AG04450 (cell line): ENCODE measurements at regions not wholly inside any gene's neighbourhood (a gene's known extent, or its start where the extent isn't known, plus 50 kb on each side); places are given as distances from the start of the nearest gene placed in this dataset.

Source experiments
- CTCF ChIA-PET: fragments of 300-600, 350-600 bp; formaldehyde crosslinking; extraction: SDS; loops from one replicate; lab custom pipeline; 2022; ENCODE audit warnings: antibody characterized with exemption, inconsistent platforms; lab: Charles Lee
- POLR2A ChIA-PET: fragments of 350-600 bp; formaldehyde crosslinking; extraction: SDS; loops from one replicate; lab custom pipeline; 2021; ENCODE audit warnings: antibody characterized with exemption, inconsistent platforms; lab: Yijun Ruan, JAX
- DNase-seq: peaks from one replicate; pipeline ENCODE4 v3.0.0-alpha.2; 2011; ENCODE audit warnings: low read depth, low spot score
- H3K27ac ChIP-seq: one replicate; pipeline ENCODE4 v1.5.1; 2012; ENCODE audit warnings: low read depth, low read length, control low read depth
- H3K27me3 ChIP-seq: one replicate; pipeline ENCODE4 v1.6.0; 2012; ENCODE audit warnings: low read length; ENCODE audit not compliant: control insufficient read depth, insufficient read depth
- H3K4me3 ChIP-seq: 2 replicates; pipeline ENCODE4 v1.5.1; 2011; ENCODE audit warnings: mild to moderate bottlenecking, low read depth, low read length, control low read depth
- H3K9me3 ChIP-seq: 2 replicates; pipeline ENCODE4 v1.5.1; 2012; ENCODE audit warnings: low read length; ENCODE audit not compliant: control insufficient read depth, insufficient read depth
- TF ChIP-seq, protein P1 (sequence below): IDR thresholded peaks from 2 replicates; pipeline ENCODE4 v1.5.1; 2011; ENCODE audit warnings: low read depth, low read length, control low read depth, inconsistent platforms

DNA sequence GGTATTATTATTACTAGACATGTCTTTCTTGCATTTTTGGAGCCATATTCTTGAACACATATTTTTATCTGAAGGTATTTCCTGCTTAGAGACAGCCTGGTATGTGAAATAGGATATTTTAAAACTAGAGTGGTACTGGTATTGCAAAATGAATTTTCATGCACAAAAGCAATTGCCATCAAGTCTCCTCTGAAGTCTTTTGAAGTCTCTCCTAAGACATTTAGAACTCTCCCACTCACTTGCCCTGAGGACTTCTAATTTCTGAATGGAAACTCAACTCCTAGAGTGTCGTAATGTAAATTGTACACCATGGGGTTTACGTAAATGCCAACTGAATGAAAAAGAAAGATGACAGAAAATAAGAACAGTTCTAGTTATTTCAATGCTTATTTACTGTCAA is 967.0 kb downstream of the DCDC2C start:
- Histone ChIP-seq H3K27me3 (no peaks in the 10 kb centered on the region), H3K4me3 (no peak overlapping the region), H3K9me3 (peaks cover 20% of the 10 kb centered on the region), H3K27ac (no peak overlapping the region)
- TF ChIP-seq, protein P1, sequence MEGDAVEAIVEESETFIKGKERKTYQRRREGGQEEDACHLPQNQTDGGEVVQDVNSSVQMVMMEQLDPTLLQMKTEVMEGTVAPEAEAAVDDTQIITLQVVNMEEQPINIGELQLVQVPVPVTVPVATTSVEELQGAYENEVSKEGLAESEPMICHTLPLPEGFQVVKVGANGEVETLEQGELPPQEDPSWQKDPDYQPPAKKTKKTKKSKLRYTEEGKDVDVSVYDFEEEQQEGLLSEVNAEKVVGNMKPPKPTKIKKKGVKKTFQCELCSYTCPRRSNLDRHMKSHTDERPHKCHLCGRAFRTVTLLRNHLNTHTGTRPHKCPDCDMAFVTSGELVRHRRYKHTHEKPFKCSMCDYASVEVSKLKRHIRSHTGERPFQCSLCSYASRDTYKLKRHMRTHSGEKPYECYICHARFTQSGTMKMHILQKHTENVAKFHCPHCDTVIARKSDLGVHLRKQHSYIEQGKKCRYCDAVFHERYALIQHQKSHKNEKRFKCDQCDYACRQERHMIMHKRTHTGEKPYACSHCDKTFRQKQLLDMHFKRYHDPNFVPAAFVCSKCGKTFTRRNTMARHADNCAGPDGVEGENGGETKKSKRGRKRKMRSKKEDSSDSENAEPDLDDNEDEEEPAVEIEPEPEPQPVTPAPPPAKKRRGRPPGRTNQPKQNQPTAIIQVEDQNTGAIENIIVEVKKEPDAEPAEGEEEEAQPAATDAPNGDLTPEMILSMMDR = no peak
- ChIA-PET POLR2A (no interaction called here), CTCF (no interaction called here)
- no peak for DNase-seq

DNA sequence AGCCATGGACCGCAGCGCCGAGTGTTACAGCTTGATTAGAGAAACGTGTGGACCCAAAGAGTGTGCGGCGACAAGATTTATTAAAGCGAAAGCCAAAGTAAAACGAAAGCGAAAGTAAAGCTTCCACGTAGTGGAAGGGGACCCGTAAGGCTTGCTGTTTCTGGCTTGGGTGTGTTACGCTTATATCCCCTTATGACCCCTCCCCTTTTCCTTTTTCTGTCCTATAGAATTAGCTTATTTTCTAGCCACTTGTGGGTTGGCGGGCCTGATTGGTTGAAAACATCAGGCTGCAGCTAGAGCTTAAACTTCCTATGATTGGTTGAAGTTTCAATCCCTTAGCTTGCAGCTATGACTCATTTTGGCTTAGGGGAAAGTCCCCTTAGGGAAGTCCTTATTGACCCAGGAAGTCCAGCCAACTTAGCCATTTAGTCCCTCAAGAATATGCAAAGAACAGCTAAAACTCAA is 969.7 kb downstream of the DCDC2C start:
- POLR2A ChIA-PET = no interaction called here
- Histone ChIP-seq H3K9me3 (peaks cover 19% of the 10 kb centered on the region), H3K4me3 (no peak overlapping the region), H3K27me3 (no peaks in the 10 kb centered on the region), H3K27ac (no peak overlapping the region)
- CTCF ChIA-PET = no interaction called here
- TF ChIP-seq, protein P1 = no peak
- no peak for DNase-seq

DNA sequence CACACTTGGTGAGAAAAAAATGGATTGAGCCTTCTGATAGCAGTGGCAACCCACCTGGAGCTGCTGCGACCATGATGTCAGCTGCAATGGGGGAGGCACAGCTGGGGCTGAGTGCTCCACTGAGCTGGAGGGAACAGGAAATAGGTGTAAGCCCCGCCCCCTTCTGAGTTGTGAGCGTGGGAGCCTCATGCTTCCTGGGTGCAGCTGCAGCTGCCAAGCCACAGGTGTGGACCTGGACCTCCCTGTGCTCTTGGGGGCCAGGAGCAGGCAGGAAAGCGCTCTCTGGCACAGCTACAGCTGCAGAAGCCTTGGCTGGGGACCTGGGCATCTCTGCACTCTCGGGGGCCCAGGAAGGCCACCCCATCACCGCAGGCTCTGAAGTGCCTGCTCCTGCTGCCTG is 970.6 kb downstream of the DCDC2C start:
- TF ChIP-seq, protein P1 = no peak
- POLR2A ChIA-PET = no interaction called here
- peaks cover 25% of the 10 kb centered on the region for H3K9me3 ChIP-seq
- no peaks in the 10 kb centered on the region for H3K27me3 ChIP-seq
- CTCF ChIA-PET = no interaction called here
- H3K4me3 ChIP-seq = no peak overlapping the region
- no peak overlapping the region for H3K27ac ChIP-seq
- DNase-seq = no peak

DNA sequence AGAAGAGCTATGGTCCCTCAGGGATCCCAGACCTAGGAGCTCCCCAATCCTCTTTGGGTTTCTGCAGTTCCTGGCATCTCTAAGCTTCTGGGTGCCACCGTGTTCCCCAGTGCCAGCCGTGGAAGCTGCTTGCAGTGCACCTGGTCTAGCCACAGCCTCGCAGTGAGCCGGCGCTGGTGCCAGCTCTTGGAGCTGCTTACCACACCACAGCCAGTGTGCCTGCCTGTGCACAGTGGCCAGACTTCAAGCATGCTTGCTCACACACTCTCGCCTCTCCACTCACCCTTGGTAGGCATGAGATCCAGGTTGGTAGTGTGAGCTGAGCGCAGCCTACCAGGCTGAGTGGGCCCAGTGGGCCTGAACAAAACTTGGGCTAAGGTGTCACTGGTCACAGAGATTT is 971.9 kb downstream of the DCDC2C start:
- peaks cover 31% of the 10 kb centered on the region for H3K9me3 ChIP-seq
- H3K27ac ChIP-seq = no peak overlapping the region
- no peak for DNase-seq
- no peaks in the 10 kb centered on the region for H3K27me3 ChIP-seq
- H3K4me3 ChIP-seq = no peak overlapping the region
- CTCF ChIA-PET = no interaction called here
- TF ChIP-seq, protein P1 = no peak
- POLR2A ChIA-PET = no interaction called here

DNA sequence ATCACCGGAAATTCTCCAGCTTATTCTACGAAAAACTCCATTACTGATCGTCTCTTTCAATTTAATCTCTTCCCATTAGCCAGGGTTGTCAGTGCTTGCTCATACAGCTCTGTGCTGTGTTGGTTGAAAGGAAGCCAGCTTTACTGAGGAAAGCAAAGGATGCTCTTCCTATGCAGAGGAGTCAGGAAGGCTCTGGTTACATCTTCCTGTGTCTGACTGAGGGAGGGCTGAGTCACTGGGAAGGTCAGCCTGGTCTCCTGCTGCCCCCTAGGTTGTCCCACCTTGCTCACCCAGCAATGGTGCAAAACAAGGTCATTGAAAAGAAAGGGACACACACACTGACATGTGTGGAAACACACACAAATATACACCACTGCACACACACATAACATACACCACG is 975.6 kb downstream of the DCDC2C start:
- no peak for DNase-seq
- H3K27me3 ChIP-seq = no peaks in the 10 kb centered on the region
- H3K27ac ChIP-seq = no peak overlapping the region
- ChIA-PET CTCF (no interaction called here), POLR2A (no interaction called here)
- TF ChIP-seq, protein P1 = no peak
- peaks cover 34% of the 10 kb centered on the region for H3K9me3 ChIP-seq
- H3K4me3 ChIP-seq = no peak overlapping the region
